ENCODE measurements at regions not wholly inside any gene's neighbourhood (a gene's known extent, or its start where the extent isn't known, plus 50 kb on each side); places are given as distances from the start of the nearest gene placed in this dataset.
A peak's percentile ranks its signal among the peaks of the same experiment; 100 is the strongest.

GRCh38 chr21:27047658-27048314 lies 80.9 kb upstream of the ADAMTS5 start:
- H3K4me3 ChIP-seq (ENCODE audit: low read depth, low read length): no peak overlapping the region
- TF ChIP-seq CTCF (IDR thresholded peaks at IDR 0.05; ENCODE audit: insufficient read depth, low read length): no peak
- DNase-seq (ENCODE audit: low read depth): peak; percentile 73

- DNase-seq (ENCODE audit: low read depth): no peak
- TF ChIP-seq CTCF (IDR thresholded peaks at IDR 0.05; ENCODE audit: insufficient read depth, low read length): no peak
- no peak overlapping the region for H3K4me3 ChIP-seq (ENCODE audit: low read depth, low read length)
Measured at GRCh38 chr21:27047283-27047657, 80.4 kb upstream of the ADAMTS5 start.

GRCh38 chr21:27045281-27045985 lies 78.5 kb upstream of the ADAMTS5 start:
- no peak overlapping the region for H3K4me3 ChIP-seq (ENCODE audit: low read depth, low read length)
- no peak for TF ChIP-seq CTCF (IDR thresholded peaks at IDR 0.05; ENCODE audit: insufficient read depth, low read length)
- peak; percentile 19 for DNase-seq (ENCODE audit: low read depth)

GRCh38 chr21:27043377-27043776 lies 76.5 kb upstream of the ADAMTS5 start:
- no peak overlapping the region for H3K4me3 ChIP-seq (ENCODE audit: low read depth, low read length)
- DNase-seq (ENCODE audit: low read depth): no peak
- TF ChIP-seq CTCF (IDR thresholded peaks at IDR 0.05; ENCODE audit: insufficient read depth, low read length): no peak

GRCh38 chr21:27040738-27041469 lies 74.0 kb upstream of the ADAMTS5 start:
- TF ChIP-seq CTCF (IDR thresholded peaks at IDR 0.05; ENCODE audit: insufficient read depth, low read length): no peak
- DNase-seq (ENCODE audit: low read depth): no peak
- H3K4me3 ChIP-seq (ENCODE audit: low read depth, low read length): no peak overlapping the region

- no peak for TF ChIP-seq CTCF (IDR thresholded peaks at IDR 0.05; ENCODE audit: insufficient read depth, low read length)
- DNase-seq (ENCODE audit: low read depth): no peak
- H3K4me3 ChIP-seq (ENCODE audit: low read depth, low read length): no peak overlapping the region
Measured at GRCh38 chr21:27036736-27037301, 69.9 kb upstream of the ADAMTS5 start.
